ENCODE measurements at regions not wholly inside any gene's neighbourhood (a gene's known extent, or its start where the extent isn't known, plus 50 kb on each side); places are given as distances from the start of the nearest gene placed in this dataset.

GRCh38 chr5:104273725-104274124 lies 711.1 kb upstream of the NUDT12 start:
- Histone ChIP-seq H3K4me3 (no peak overlapping the region), H3K36me3 (no peaks in the 10 kb centered on the region), H3K4me1 (no peaks in the 10 kb centered on the region), H3K9me3 (no peaks in the 10 kb centered on the region), H3K27ac (no peak overlapping the region), H3K27me3 (no peaks in the 10 kb centered on the region)
- ATAC-seq (no peak), DNase-seq (no peak)
- TF ChIP-seq, protein P1, sequence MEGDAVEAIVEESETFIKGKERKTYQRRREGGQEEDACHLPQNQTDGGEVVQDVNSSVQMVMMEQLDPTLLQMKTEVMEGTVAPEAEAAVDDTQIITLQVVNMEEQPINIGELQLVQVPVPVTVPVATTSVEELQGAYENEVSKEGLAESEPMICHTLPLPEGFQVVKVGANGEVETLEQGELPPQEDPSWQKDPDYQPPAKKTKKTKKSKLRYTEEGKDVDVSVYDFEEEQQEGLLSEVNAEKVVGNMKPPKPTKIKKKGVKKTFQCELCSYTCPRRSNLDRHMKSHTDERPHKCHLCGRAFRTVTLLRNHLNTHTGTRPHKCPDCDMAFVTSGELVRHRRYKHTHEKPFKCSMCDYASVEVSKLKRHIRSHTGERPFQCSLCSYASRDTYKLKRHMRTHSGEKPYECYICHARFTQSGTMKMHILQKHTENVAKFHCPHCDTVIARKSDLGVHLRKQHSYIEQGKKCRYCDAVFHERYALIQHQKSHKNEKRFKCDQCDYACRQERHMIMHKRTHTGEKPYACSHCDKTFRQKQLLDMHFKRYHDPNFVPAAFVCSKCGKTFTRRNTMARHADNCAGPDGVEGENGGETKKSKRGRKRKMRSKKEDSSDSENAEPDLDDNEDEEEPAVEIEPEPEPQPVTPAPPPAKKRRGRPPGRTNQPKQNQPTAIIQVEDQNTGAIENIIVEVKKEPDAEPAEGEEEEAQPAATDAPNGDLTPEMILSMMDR (IDR thresholded peaks at IDR 0.05), result no peak
- no peak for TF ChIP-seq POLR2A (IDR thresholded peaks at IDR 0.05)
- 61 to 70% (median 67%) methylated on average over 2 of the region's 2 CpGs for WGBS, 4 donors
- intact Hi-C loops (cut with DNase I), result no loop called here

- 65 to 71% (median 68%) methylated on average over 3 of the region's 3 CpGs for WGBS, 4 donors
- intact Hi-C loops (cut with DNase I), result no loop called here
- ATAC-seq, result no peak
Measured at GRCh38 chr5:104267320-104268015, 704.9 kb upstream of the NUDT12 start.

DNA sequence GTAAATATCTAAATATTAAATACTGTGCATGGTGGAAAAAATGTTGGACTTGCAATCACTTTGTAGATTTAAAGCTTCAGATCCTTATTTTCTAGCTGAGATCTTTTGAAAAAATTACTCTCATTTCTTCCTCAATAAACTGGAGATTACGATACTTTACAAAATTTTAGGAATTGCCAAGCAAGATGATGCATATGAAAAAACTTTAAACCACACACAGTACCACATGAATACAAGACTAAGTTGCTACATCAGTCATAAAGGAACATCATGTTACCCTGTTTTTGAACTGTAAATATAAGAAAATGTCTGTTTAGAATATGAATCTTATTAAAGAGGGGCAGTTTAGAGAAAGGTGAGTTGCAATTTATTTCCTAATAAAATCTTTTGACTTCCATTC lies 703.6 kb upstream of the NUDT12 start:
- Histone ChIP-seq H3K4me3 (no peak overlapping the region), H3K9me3 (peaks cover 0 to 2% (median 0%) of the 10 kb centered on the region in 12 donors), H3K36me3 (no peaks in the 10 kb centered on the region), H3K27ac (no peak overlapping the region), H3K27me3 (no peaks in the 10 kb centered on the region), H3K4me1 (no peaks in the 10 kb centered on the region)
- no peak for TF ChIP-seq POLR2A (IDR thresholded peaks at IDR 0.05)
- TF ChIP-seq, protein P1 (IDR thresholded peaks at IDR 0.05), result no peak
- intact Hi-C loops (cut with DNase I), result no loop called here
- 85 to 93% (median 92%) methylated on average over 1 of the region's 1 CpG for WGBS, 4 donors
- ATAC-seq (no peak), DNase-seq (no peak)

More at GRCh38 chr5:104267320-104268015, 704.9 kb upstream of the NUDT12 start:
- no peak overlapping the region for H3K27ac ChIP-seq
- DNase-seq, result no peak
- H3K9me3 ChIP-seq, result peaks cover 0 to 2% (median 0%) of the 10 kb centered on the region in 12 donors
- no peaks in the 10 kb centered on the region for H3K36me3 ChIP-seq
- TF ChIP-seq POLR2A (IDR thresholded peaks at IDR 0.05), result no peak
- TF ChIP-seq, protein P1 (IDR thresholded peaks at IDR 0.05), result no peak
- H3K27me3 ChIP-seq, result no peaks in the 10 kb centered on the region
- no peak overlapping the region for H3K4me3 ChIP-seq
- no peaks in the 10 kb centered on the region for H3K4me1 ChIP-seq

- 84 to 97% (median 94%) methylated on average over 1 of the region's 1 CpG for WGBS, 4 donors
- TF ChIP-seq, protein P1 (IDR thresholded peaks at IDR 0.05), result no peak
- no peak for TF ChIP-seq POLR2A (IDR thresholded peaks at IDR 0.05)
- Histone ChIP-seq H3K4me3 (no peak overlapping the region), H3K27ac (no peak overlapping the region), H3K27me3 (no peaks in the 10 kb centered on the region), H3K9me3 (peaks cover 0 to 2% (median 0%) of the 10 kb centered on the region in 12 donors), H3K36me3 (no peaks in the 10 kb centered on the region), H3K4me1 (no peaks in the 10 kb centered on the region)
- no peak for DNase-seq
- intact Hi-C loops (cut with DNase I), result no loop called here
- no peak for ATAC-seq
Measured at GRCh38 chr5:104265531-104266140, 703.0 kb upstream of the NUDT12 start.
